T-helper 2 cell treated with Interferon-gamma antibody and Interleukin-4, amounts not matched to agents 100 ng/mL and 5 ng/mL, for 36 hours (primary cell): ENCODE measurements at regions not wholly inside any gene's neighbourhood (a gene's known extent, or its start where the extent isn't known, plus 50 kb on each side); places are given as distances from the start of the nearest gene placed in this dataset.

Source experiments
- intact Hi-C: fragments of 100-400 bp; cut with micrococcal nuclease; formaldehyde crosslinking; loops from one replicate; pipeline ENCODE4 v1.15.1; 2023

GRCh38 chr3:168414149-168414548 lies 318.4 kb upstream of the GOLIM4 start:
- intact Hi-C loops: no loop called here

DNA sequence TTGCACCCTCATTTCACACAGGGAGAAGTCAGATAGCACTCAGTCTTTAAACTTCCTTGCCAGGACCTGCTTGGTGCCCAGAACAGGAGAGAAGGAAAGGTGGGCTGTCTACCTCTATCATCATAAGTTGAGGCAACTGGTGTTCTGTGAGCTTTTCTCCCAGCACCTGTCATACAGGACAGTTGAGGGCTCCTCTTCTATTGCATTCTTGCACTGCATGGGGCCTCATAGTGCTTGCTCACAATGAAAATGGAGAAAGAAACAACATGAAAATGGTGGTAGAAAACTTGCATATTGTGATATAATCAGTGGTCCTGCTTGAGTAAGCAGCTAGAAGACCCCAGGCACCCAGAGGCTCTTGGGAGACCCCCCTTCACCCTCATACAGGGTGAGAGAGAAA lies 311.7 kb upstream of the GOLIM4 start:
- intact Hi-C loops: no loop called here

DNA sequence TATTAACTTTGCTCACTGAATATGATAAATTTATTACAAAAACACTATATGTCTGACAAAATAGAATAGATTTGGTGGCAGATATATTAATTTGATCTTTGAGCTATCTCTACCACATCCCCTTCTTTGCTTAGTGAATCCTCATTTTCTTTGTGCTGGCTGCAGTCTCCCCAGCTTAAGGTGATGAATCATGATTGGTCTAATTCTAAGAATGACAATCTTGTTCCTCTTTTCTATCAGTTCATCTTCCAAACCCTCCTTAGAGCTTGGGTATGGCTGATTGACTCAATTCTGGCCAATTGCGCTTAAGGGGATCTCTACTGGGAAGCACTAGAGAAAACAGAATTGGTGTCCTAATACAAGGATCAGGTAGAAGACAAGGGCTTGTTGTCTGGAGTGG lies 309.6 kb upstream of the GOLIM4 start:
- intact Hi-C loops: no loop called here

DNA sequence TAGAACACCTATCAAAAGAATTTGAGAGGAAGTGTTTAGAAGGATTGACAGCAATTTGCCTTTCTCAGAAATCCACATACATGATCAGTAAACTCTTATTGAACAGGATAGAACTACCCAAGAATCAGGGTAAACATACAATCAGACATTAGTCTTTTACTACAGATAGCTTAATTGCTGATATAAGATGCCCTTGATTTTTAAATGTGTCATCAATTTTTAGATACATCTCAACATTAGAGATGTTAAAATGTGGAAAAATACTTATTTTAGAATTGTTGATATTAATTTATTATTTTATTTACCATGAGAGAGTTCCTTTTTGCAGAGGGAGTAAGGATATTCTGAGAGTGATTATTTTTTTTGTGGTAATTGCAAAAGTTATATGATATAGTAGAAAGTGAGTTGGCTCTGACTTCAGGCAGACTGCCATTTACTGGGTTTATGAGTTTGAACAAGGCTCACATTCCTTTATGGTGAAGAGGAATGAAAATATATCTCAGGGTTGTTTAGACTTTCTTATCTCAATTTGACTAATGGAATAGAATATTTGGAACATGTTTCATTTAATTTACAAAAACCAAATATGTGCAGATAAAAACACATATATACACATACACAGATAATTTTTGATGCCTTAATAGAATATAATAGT lies 302.8 kb upstream of the GOLIM4 start:
- intact Hi-C loops: no loop called here

- intact Hi-C loops: no loop called here
Observed at GRCh38 chr3:168396861-168397260, 301.1 kb upstream of the GOLIM4 start.

DNA sequence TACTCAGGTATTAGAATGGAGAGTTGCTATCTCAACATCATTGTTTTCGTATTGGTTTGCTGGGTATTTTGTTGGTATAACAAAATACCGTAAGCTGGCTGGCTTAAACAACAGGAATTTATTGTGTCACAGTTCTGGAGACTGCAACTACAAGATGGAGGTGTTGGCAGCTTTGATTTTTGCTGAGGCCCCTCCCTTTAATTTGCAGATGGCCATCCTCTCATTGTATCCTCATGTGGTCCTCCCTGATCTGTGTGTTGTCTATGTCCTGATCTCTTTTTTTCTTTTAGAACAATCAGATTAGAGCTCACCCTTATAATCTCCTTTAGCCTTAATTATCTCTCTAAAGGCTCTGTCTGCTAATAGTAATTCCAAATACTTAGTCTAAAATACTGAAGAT lies 299.8 kb upstream of the GOLIM4 start:
- intact Hi-C loops: no loop called here

- intact Hi-C loops: no loop called here
Observed at GRCh38 chr3:168394439-168394838, 298.7 kb upstream of the GOLIM4 start.

GRCh38 chr3:168386301-168386700 lies 290.6 kb upstream of the GOLIM4 start:
- intact Hi-C loops: no loop called here

DNA sequence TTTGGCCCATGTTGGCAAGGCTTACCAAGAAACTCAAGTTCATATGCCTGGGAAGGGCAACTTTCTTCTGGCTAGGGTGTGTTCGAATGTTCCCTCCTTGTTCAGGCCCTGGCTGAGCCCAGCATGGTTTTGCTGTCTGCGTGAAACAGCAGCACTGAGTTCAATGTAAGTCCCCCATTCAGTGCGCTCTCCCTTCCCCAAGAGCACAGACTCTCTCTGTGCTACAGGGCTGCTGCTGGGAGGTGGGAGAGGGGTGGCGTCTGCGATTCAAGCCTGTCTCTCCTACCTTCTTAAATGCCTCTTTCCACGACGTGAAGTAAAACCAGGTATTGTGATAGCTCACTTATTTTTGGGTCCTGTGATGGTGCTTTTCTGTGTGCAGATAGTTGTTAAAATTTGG lies 289.3 kb upstream of the GOLIM4 start:
- intact Hi-C loops: no loop called here

DNA sequence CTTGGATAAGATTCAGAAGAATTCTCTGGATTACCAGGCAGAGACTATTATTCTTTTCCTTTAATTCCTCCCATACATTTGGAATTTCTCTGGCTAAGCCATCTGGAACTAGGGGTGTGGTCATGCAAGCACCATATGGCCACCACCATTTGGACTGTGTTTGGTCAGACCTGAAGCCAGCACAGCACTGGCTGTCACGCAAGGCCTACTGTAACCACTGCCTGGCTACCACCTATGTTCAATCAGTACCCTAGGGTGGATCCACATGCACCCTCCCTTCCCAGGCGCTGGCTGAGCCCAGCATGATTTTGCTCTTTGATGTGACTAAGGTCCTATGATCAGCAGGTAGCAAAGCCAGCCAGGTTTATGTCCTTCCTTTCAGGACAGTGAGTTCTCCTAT lies 287.8 kb upstream of the GOLIM4 start:
- intact Hi-C loops: no loop called here

GRCh38 chr3:168371846-168372245 lies 276.1 kb upstream of the GOLIM4 start:
- intact Hi-C loops: no loop called here

DNA sequence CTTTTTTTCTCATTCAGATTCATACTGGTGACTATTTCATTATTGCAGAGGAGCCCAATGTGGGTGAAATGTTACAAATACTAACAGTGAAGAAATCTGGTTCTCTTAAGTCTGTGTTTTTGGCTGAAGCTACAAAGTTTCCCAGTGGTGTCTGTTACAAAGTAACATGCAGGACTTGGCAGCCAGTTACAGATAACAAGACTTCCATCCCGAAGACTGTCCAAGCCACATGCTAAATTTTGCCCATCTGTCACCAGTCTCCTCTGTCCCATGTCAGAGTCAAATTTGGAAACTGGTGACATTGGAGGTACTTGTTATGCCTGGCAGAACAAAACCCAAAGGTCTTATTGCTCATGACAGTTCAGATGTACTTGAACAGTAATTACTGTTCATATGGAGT lies 269.2 kb upstream of the GOLIM4 start:
- intact Hi-C loops: no loop called here

DNA sequence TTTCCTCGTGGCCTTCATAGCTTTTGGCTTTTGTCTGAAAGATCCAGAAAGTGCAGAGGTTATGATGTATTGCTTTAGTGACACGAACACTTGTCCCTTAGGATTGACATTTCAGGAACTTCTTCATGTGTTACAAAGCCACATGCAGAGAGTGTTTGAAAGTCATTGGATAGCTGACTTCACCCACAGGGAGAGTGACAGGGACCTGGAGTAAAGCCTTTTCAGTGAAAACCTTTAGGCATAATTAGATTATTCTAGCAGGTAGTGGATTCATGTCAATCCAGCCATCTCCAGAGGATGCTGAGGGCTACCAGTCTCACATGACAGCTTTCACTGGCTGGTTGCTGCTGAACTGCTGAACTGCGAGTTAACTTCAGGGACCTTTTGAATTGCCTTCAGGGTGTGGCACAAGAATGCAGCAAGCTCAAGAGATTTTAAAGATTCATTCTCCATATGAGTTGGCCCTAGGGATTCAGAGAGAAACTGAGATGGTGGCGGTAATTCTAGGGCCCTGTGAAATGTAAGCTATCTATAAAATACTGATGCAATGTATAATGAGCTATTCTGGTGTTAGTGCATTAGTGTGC lies 267.0 kb upstream of the GOLIM4 start:
- intact Hi-C loops: no loop called here

GRCh38 chr3:168362156-168362555 lies 266.4 kb upstream of the GOLIM4 start:
- intact Hi-C loops: no loop called here

DNA sequence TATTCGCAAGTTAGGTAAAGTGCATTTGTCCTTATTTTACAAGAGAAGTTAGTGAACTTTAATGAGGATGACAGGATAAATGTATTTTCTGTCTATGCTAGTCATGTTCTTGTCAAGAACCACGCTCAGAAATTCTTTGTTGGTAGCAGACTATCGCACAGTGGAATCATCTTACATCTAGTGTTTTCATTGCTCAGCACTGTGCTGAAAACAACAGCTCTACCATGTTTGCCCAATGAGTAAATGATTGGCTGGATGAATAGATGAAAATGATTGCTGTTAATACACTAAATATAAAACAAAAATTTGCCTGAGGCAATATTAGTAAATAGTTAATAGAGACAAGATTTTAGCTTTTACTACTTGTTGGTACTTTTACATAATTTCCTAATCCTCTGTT lies 265.3 kb upstream of the GOLIM4 start:
- intact Hi-C loops: no loop called here

DNA sequence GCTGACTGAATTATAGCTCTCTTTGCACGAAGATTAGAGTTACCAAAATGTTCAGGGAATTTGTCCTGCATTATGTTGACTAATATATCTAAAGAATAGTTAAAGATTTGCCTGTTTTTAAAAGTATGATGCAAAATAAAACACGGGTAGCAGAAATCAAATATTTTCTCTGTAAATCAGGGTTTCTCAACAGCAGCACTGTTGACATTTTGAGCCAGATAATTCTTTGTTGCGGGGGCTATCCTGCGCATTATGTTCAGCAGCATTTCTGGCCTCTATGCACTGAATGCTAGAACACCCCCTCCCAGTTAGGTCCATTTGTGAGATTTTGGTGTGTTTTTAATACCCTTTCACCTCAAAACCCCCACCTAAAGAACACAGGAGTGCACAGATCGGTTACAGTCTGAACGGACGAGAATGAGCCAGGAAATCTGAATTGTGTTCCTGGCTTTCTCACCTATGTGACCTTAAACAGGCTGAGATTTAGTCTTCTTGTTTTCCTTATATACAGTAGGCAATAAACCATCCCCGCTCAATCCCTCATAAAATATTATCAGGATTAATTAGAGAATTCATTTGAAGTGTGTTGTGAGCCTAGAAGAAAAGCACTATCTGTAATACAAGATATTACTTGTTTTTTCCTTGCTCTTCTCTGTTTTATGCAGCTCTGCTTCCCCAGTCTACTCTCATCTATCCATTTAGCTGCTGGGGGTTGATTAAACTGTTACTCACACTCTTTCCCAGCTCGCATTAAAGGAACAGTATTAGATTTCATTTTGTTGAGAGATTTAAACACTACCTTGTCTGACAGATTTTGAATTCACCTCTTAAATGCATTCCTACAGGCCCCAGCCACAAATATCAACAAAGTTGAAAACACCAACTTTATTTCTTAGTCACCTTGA lies 247.5 kb upstream of the GOLIM4 start:
- intact Hi-C loops: no loop called here

- intact Hi-C loops: no loop called here
Observed at GRCh38 chr3:168341956-168342936, 246.5 kb upstream of the GOLIM4 start.

DNA sequence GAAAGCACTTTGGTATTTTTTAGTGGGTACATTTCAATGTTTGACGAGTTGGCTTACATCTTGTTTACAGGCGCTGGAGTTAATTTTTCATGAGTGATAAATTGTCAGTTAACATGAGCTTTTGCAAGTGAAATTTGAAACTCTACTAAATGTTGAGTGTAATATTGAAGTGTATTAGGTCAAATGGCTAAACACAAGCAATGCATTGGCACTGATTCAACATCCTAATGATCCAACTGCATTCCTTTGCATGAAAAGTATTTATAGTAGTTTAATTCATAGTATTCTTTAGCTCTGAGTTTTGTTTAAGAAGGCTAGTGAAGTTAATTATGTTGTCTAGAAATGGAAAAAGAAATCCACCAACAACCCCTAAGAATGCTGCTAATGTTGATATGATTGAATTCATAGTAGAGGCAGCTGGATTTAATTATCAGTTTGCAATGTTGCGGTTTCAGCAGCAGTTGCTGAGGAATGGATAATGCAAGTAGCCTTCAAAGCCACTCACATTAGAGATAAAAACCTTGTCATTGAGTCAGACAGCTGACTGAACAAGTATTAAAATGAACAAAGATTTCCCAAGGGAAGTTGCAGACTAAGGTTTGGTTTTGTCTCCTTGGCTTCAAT lies 245.6 kb upstream of the GOLIM4 start:
- intact Hi-C loops: no loop called here

DNA sequence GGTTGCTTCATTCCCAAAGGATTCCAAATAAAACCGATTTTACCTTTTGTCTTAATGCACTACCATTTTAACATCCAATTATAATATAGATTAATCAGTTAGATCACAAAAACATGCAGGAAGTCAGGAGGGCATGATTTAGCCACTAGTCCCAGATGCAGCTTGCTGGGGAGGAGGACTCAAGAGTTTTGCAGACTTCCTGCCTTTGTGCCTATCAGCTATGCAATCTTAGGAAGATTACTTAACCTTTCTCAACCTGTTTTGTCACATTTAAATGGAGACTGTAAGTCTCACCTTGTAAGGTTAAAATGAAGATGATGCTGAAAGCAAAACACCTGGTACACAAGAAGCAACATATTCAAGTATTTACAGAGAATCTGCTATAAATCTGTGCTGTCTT lies 242.4 kb upstream of the GOLIM4 start:
- intact Hi-C loops: no loop called here

- intact Hi-C loops: no loop called here
Observed at GRCh38 chr3:168336276-168336675, 240.6 kb upstream of the GOLIM4 start.

- intact Hi-C loops: no loop called here
Observed at GRCh38 chr3:168333410-168333935, 237.7 kb upstream of the GOLIM4 start.
